NCI-H2196 treated with DMSO at 0.1 percent for 48 hours (cell line): ENCODE measurements at regions not wholly inside any gene's neighbourhood (a gene's known extent, or its start where the extent isn't known, plus 50 kb on each side); places are given as distances from the start of the nearest gene placed in this dataset.
"Not testable (repeated sequence)": the region's sequence is repeated elsewhere in the genome, so short reads cannot be mapped to it uniquely, and the experiment has no call there.

Experiments
- DNase-seq: peaks from one replicate; lab custom pipeline; 2025; ENCODE audit not compliant: unreplicated experiment; lab: John Stamatoyannopoulos, UW

GRCh38 chr7:124257638-124258308, 224.9 kb upstream of the TMEM229A start:
- DNase-seq, result no peak

- DNase-seq, result no peak
Observed at GRCh38 chr7:124255041-124255655, 222.3 kb upstream of the TMEM229A start.

DNA sequence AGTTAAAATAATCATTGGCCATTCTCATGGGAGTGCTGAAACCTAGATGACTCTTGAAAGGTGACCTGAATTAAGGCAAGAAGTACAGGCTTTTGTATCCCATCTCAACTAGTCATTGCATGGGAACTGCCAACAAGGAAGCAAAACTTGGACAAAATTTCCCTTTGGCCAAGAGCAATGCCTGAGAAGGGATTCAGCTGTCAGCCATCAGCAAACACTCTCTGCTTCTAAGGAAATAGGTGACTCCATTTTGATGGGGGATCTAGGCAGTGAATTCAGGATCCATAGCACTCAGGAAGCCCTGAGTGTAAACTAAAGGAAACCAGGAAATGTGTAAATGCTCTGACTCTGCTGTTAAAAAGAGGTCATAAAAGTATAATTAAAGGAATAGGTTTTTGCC, 221.5 kb upstream of the TMEM229A start:
- no peak for DNase-seq

GRCh38 chr7:124251636-124252035, 218.8 kb upstream of the TMEM229A start:
- DNase-seq, result no peak

DNA sequence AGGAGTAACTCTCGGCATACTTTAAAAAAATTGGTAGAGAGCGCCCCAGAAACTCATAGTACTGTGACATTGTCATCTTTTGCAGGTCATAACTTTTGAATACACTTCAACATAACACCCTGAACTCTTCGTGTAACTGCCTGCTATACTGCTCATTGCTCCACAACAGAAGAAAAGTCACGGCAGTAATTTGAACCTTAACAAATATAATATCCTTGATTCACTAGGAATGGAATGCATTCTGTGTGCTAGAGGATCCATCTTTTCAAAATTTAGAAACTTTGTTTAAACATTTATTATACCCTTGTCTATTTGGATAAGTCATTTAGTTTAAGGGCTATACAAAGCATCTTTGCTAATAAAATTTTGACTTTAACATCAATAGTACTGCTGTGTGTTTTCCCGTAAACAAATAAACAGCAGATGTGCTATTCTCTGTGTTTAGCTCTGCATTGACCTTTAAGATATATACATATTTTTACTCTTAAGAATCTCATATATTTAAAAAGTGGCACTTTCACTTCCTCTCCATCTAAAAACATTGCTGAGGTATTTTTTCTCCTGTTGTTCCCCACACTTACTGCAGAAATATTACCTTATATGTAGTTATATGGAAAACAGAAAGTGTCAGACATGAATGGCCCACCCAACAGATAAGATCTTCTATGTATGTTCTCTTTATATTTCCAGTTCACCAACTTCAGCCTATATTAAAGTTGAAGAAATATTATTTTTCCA, 217.6 kb upstream of the TMEM229A start:
- no peak for DNase-seq

DNA sequence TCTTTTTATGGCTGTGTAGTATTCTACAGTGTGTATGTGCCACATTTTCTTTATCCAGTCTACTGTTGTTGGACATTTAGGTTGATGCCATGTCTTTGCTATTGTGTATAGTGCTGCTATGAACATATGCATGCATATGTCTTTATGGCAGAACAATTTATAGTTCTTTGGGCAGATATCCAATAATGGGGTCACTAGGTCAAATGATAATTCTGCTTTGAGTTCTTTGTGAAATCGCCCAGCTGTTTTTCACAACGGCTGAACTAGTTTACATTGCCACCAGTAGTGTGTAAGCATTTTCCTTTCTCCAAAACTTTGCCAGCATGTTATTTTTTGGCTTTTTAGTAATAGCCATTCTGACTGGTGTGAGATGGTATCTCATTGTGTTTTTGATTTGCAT, 214.8 kb upstream of the TMEM229A start:
- no peak for DNase-seq

DNA sequence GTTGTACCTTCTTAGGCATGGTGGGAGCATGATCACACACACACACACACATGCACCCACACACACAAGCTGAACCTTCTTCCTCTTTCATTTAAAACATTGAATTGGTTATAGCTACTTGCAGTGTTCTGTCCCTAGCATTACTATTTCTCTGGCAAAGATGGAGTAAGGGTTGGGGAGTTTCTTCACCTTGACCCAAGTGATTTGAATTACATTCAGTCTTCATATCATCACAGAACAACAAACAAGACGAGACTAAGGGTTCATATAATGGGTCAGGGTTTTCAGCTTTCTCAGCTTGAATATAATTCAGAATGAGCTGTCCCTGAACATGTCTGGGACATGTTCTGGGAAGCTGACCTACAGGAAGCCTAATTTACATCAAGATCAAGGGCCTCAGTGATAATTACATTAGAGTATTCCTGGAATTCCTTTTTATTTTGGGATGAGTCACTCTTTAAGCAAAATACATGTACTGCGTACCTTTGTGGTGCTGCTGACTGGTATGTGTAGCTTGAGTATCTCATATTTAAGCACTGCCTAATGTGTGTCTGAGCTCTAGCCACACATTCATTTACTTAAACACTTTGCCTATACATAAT, 213.5 kb upstream of the TMEM229A start:
- no peak for DNase-seq

- not testable (repeated sequence) for DNase-seq
Observed at GRCh38 chr7:124244469-124244868, 211.6 kb upstream of the TMEM229A start.

GRCh38 chr7:124219681-124220080, 186.8 kb upstream of the TMEM229A start:
- no peak for DNase-seq

GRCh38 chr7:124208642-124209041, 175.8 kb upstream of the TMEM229A start:
- no peak for DNase-seq

DNA sequence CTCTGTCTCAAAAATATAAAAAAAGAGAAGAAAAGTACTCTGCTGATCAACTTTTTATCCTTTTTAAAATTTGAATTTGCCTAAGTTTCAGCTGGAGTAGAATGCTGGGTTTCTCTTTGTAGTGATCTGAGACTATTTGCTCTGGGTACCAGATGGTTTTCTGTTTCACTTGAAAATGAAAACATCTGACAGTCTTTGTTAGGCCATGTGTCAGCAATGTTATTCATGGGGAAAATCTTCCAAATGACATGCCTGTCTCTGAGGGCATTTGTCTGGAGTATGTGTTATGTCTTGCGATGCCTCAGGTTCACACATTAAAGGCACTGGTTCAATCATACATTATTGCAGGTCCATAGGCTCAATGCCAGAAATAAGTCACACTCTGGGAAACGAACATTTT, 175.3 kb upstream of the TMEM229A start:
- DNase-seq, result no peak

GRCh38 chr7:124205526-124205925, 172.7 kb upstream of the TMEM229A start:
- no peak for DNase-seq

DNA sequence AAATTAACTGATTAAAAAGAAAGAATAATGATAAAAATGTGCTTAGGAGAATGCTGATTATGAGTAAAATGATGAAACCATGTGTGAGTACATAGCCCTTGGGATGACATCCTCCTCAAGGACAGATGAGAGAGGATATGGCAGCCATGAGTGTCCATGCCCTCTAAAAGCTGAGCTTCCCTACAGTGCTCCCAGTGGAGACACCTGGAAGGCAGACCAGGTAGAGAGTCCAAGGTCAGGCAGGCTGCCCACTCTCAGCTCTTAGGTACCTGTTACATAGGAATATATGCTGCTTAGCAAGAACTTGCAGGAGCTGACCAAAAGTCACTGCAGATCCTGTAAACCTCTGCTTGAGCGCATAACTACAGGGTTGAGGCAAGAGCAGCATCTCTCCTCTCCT, 169.7 kb upstream of the TMEM229A start:
- DNase-seq, result no peak

- no peak for DNase-seq
Observed at GRCh38 chr7:124201768-124202349, 169.0 kb upstream of the TMEM229A start.

DNA sequence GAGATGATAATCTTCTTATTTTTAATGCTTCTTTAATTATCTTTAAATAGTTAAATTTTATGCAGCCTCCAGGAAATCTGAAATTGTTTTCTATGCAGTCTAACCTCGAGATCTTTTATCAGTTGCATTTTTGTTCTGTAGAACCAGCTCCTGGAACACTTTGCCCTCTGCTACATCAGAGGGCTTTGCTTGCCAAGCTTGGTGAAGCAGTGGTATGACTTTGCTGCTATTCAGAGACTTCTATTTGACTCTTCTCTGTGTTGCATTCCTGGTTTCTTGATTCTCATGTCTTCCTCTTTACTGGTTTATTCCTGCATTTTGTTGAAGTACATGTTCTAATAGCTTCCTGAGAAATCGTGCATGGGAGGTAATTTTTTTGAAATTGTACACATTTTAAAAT, 163.7 kb upstream of the TMEM229A start:
- no peak for DNase-seq

- no peak for DNase-seq
Observed at GRCh38 chr7:124192885-124193284, 160.0 kb upstream of the TMEM229A start.

DNA sequence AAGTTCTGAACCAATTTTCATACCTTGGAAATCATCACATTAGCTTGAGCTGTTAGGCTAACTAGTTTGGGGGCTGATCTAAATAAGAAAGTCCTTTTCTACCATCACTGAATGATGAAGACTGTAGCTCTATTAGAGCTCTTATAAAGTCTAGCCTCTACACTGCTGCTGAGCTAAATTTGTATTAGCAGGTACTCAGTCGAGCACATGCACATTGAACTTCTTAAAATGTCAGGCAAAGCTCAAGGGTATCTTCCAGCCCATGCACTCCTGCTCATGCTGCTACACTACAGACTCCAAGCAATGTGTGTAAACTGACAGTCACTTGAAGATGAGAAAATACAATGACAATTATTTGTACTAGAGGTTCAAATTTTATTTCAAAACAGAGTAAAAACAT, 158.8 kb upstream of the TMEM229A start:
- no peak for DNase-seq

DNA sequence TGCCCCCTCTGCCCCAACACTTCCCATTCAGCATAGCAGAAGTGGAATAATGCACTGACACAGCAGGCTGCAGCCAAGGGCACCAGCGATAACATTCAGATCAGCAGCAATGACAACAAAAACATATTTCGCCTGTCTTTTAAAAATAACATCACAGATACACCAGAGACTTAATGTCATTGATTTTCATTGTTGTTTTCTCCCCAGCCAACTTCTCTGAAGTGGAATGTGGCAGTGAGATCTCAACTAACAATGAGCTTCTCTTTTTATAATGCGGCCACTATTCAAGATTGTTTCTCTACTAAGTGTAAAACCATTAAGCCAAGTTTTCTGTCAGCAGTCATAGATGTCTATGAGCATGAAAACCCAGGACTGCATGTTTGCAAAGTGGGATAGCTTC, 158.2 kb upstream of the TMEM229A start:
- DNase-seq, result no peak

DNA sequence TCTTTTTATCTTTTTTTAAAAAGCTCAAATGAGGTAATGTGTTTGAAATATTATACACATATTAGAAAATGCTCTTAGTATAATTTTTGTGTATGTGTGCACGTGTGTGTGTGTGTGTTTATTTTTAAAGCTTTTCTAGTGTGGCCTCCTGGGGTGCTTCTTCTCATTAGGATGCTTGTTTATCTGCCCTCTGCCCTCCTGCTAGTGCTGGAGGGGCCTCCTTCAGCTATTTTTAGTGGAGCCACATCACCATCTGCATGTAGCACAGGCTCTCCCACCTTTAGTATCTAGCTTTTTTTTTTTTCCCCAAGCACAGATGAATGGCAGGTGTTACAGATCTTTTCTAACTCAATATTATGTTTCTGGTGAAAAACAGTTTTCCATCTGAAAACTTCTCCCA, 155.7 kb upstream of the TMEM229A start:
- DNase-seq, result no peak

- DNase-seq, result no peak
Observed at GRCh38 chr7:124187962-124188361, 155.1 kb upstream of the TMEM229A start.

GRCh38 chr7:124183649-124184048, 150.8 kb upstream of the TMEM229A start:
- DNase-seq, result no peak

- DNase-seq, result no peak
Observed at GRCh38 chr7:124179641-124180040, 146.8 kb upstream of the TMEM229A start.
